ENCODE measurements at regions not wholly inside any gene's neighbourhood (a gene's known extent, or its start where the extent isn't known, plus 50 kb on each side); places are given as distances from the start of the nearest gene placed in this dataset.

- no peak overlapping the region for H3K27ac ChIP-seq
- DNase-seq (no peak), ATAC-seq (no peak)
- intact Hi-C loops (cut with DNase I) = no loop called here
- WGBS, 4 donors = 88 to 95% (median 91%) methylated on average over 1 of the region's 1 CpG
- TF ChIP-seq POLR2A (IDR thresholded peaks at IDR 0.05) = no peak
- no peak for TF ChIP-seq CTCF (IDR thresholded peaks at IDR 0.05)
- no peaks in the 10 kb centered on the region for H3K4me1 ChIP-seq
- peaks cover 0 to 27% (median 0%) of the 10 kb centered on the region in 9 donors for H3K27me3 ChIP-seq
- H3K4me3 ChIP-seq = no peak overlapping the region
- H3K36me3 ChIP-seq = no peaks in the 10 kb centered on the region
- no peaks in the 10 kb centered on the region for H3K9me3 ChIP-seq
Observed at GRCh38 chr5:77948476-77948875, 172.3 kb upstream of the TBCA start.

- no peaks in the 10 kb centered on the region for H3K9me3 ChIP-seq
- no peaks in the 10 kb centered on the region for H3K4me1 ChIP-seq
- 86 to 89% (median 89%) methylated on average over 7 of the region's 7 CpGs for WGBS, 4 donors
- no peak for TF ChIP-seq POLR2A (IDR thresholded peaks at IDR 0.05)
- TF ChIP-seq CTCF (IDR thresholded peaks at IDR 0.05) = no peak
- peaks cover 0 to 33% (median 0%) of the 10 kb centered on the region in 9 donors for H3K27me3 ChIP-seq
- no peaks in the 10 kb centered on the region for H3K36me3 ChIP-seq
- no peak overlapping the region for H3K27ac ChIP-seq
- DNase-seq (no peak), ATAC-seq (no peak)
- H3K4me3 ChIP-seq = no peak overlapping the region
- intact Hi-C loops (cut with DNase I) = no loop called here
Observed at GRCh38 chr5:77947041-77947428, 170.9 kb upstream of the TBCA start.

- no peaks in the 10 kb centered on the region for H3K9me3 ChIP-seq
- ATAC-seq (no peak), DNase-seq (no peak)
- H3K4me1 ChIP-seq = no peaks in the 10 kb centered on the region
- H3K27me3 ChIP-seq = peaks cover 0 to 35% (median 0%) of the 10 kb centered on the region in 9 donors
- H3K4me3 ChIP-seq = no peak overlapping the region
- no peak for TF ChIP-seq CTCF (IDR thresholded peaks at IDR 0.05)
- no peak for TF ChIP-seq POLR2A (IDR thresholded peaks at IDR 0.05)
- no peak overlapping the region for H3K27ac ChIP-seq
- intact Hi-C loops (cut with DNase I) = no loop called here
- WGBS, 4 donors = 64 to 75% (median 73%) methylated on average over 4 of the region's 4 CpGs
- no peaks in the 10 kb centered on the region for H3K36me3 ChIP-seq
Observed at GRCh38 chr5:77946381-77947040, 170.4 kb upstream of the TBCA start.

GRCh38 chr5:77945874-77946273 is 169.7 kb upstream of the TBCA start:
- no peaks in the 10 kb centered on the region for H3K4me1 ChIP-seq
- intact Hi-C loops (cut with DNase I) = no loop called here
- ATAC-seq (no peak), DNase-seq (no peak)
- 21 to 52% (median 42%) methylated on average over 3 of the region's 3 CpGs for WGBS, 4 donors
- no peak for TF ChIP-seq CTCF (IDR thresholded peaks at IDR 0.05)
- TF ChIP-seq POLR2A (IDR thresholded peaks at IDR 0.05) = no peak
- H3K9me3 ChIP-seq = no peaks in the 10 kb centered on the region
- H3K27ac ChIP-seq = no peak overlapping the region
- no peaks in the 10 kb centered on the region for H3K36me3 ChIP-seq
- no peak overlapping the region for H3K4me3 ChIP-seq
- peaks cover 0 to 42% (median 0%) of the 10 kb centered on the region in 9 donors for H3K27me3 ChIP-seq

Measured in heart left ventricle (tissue), 16 donors.